Activated T-helper 9 cell treated with anti-CD3 and anti-CD28 coated beads, Interleukin-2, amount 50 U/mL, for 16 hours (primary cell): ENCODE measurements at regions not wholly inside any gene's neighbourhood (a gene's known extent, or its start where the extent isn't known, plus 50 kb on each side); places are given as distances from the start of the nearest gene placed in this dataset.
A peak's percentile ranks its signal among the peaks of the same experiment; 100 is the strongest.
"Not testable (repeated sequence)": the region's sequence is repeated elsewhere in the genome, so short reads cannot be mapped to it uniquely, and the experiment has no call there.

Source experiments
- DNase-seq: peaks from one replicate; pipeline ENCODE4 v3.0.0-alpha.2; 2020; ENCODE audit warnings: low read depth

- no peak for DNase-seq
Measured at GRCh38 chr6:20263059-20263458, 50.8 kb upstream of the MBOAT1 start.

- DNase-seq: no peak
Measured at GRCh38 chr6:20265842-20266241, 53.6 kb upstream of the MBOAT1 start.

GRCh38 chr6:20266851-20267608 lies 54.8 kb upstream of the MBOAT1 start:
- DNase-seq: no peak

GRCh38 chr6:20269181-20269580 lies 56.9 kb upstream of the MBOAT1 start:
- DNase-seq: no peak

GRCh38 chr6:20271818-20272217 lies 59.5 kb upstream of the MBOAT1 start:
- no peak for DNase-seq

- DNase-seq: no peak
Measured at GRCh38 chr6:20274137-20274536, 61.9 kb upstream of the MBOAT1 start.

GRCh38 chr6:20275837-20276236 lies 63.6 kb upstream of the MBOAT1 start:
- not testable (repeated sequence) for DNase-seq

GRCh38 chr6:20277724-20278123 lies 65.5 kb upstream of the MBOAT1 start:
- not testable (repeated sequence) for DNase-seq

GRCh38 chr6:20279051-20279450 lies 66.8 kb upstream of the MBOAT1 start:
- no peak for DNase-seq

- DNase-seq: no peak
Measured at GRCh38 chr6:20279608-20280287, 67.5 kb upstream of the MBOAT1 start.

- no peak for DNase-seq
Measured at GRCh38 chr6:20280288-20280621, 68.0 kb upstream of the MBOAT1 start.

GRCh38 chr6:20284672-20285071 lies 72.4 kb upstream of the MBOAT1 start:
- DNase-seq: no peak

- DNase-seq: no peak
Measured at GRCh38 chr6:20286968-20287565, 74.8 kb upstream of the MBOAT1 start.

- DNase-seq: peak; percentile 52
Measured at GRCh38 chr6:20291764-20292580, 79.7 kb upstream of the MBOAT1 start.

GRCh38 chr6:20292905-20293304 lies 80.6 kb upstream of the MBOAT1 start:
- DNase-seq: no peak

- DNase-seq: no peak
Measured at GRCh38 chr6:20301256-20301655, 89.0 kb upstream of the MBOAT1 start.

- no peak for DNase-seq
Measured at GRCh38 chr6:20302168-20302567, 89.9 kb upstream of the MBOAT1 start.

- no peak for DNase-seq
Measured at GRCh38 chr6:20302702-20303251, 90.5 kb upstream of the MBOAT1 start.

GRCh38 chr6:20306491-20306890 lies 94.2 kb upstream of the MBOAT1 start:
- DNase-seq: no peak

- no peak for DNase-seq
Measured at GRCh38 chr6:20309186-20309585, 92.5 kb upstream of the E2F3 start.

GRCh38 chr6:20310185-20310584 lies 91.5 kb upstream of the E2F3 start:
- DNase-seq: no peak

- no peak for DNase-seq
Measured at GRCh38 chr6:20312606-20313005, 89.1 kb upstream of the E2F3 start.
